SK-N-SH (cell line): ENCODE measurements at regions not wholly inside any gene's neighbourhood (a gene's known extent, or its start where the extent isn't known, plus 50 kb on each side); places are given as distances from the start of the nearest gene placed in this dataset.

ENCODE experiments used
- CHD2 ChIP-seq: fragments of 150-350 bp; IDR thresholded peaks from 2 replicates; pipeline ENCODE4 v1.6.1; 2018; ENCODE audit warnings: low read length; ENCODE audit not compliant: partially characterized antibody
- CTCF ChIP-seq: fragments of 200-600 bp; sonication (generic); IDR thresholded peaks from 2 replicates; pipeline ENCODE4 v1.6.1; 2017; ENCODE audit warnings: antibody characterized with exemption, mild to moderate bottlenecking, moderate library complexity
- EP300 ChIP-seq, 2 experiments: IDR thresholded peaks; 2 replicates each; pipeline versions ENCODE4 v1.4.0 to v1.6.1; 2012; ENCODE audit warnings: borderline replicate concordance in 1 of 2, low read depth in 1 of 2, low read length in 1 of 2
- GABPA ChIP-seq: IDR thresholded peaks from 2 replicates; pipeline ENCODE4 v1.4.0; 2012; ENCODE audit warnings: low read depth, mild to moderate bottlenecking
- MAX ChIP-seq: IDR thresholded peaks from 2 replicates; pipeline ENCODE4 v1.4.0; 2012; ENCODE audit warnings: low read depth
- NFIC ChIP-seq: IDR thresholded peaks from 2 replicates; pipeline ENCODE4 v1.4.0; 2012; ENCODE audit warnings: borderline replicate concordance
- POLR2AphosphoS5 ChIP-seq: IDR thresholded peaks from 2 replicates; pipeline ENCODE4 v1.6.1; 2012; ENCODE audit warnings: low read depth, low read length
- RAD21 ChIP-seq: IDR thresholded peaks from 2 replicates; pipeline ENCODE4 v1.6.1; 2012; ENCODE audit warnings: mild to moderate bottlenecking, low read length
- RCOR1 ChIP-seq: fragments of 150-350 bp; IDR thresholded peaks from 2 replicates; pipeline ENCODE4 v1.6.1; 2017; ENCODE audit warnings: antibody characterized with exemption, low read length
- REST ChIP-seq: IDR thresholded peaks from 2 replicates; pipeline ENCODE4 v1.6.1; 2012; ENCODE audit warnings: mild to moderate bottlenecking, low read depth, low read length, moderate library complexity
- TEAD4 ChIP-seq: IDR thresholded peaks from 2 replicates; pipeline ENCODE4 v1.4.0; 2012; ENCODE audit warnings: mild to moderate bottlenecking, borderline replicate concordance; ENCODE audit not compliant: insufficient read depth
- USF1 ChIP-seq: IDR thresholded peaks from 2 replicates; pipeline ENCODE4 v1.4.0; 2012; ENCODE audit warnings: low read depth, borderline replicate concordance
- USF2 ChIP-seq: fragments of 150-350 bp; IDR thresholded peaks from 2 replicates; pipeline ENCODE4 v1.6.1; 2017; ENCODE audit warnings: antibody characterized with exemption, low read length, low read depth, borderline replicate concordance
- ZBTB33 ChIP-seq: IDR thresholded peaks from 2 replicates; pipeline ENCODE4 v1.4.0; 2012; ENCODE audit warnings: low read depth, borderline replicate concordance

- TF ChIP-seq ZBTB33 (no peak), RCOR1 (no peak), MAX (no peak), CHD2 (no peak), CTCF (no peak), USF2 (no peak), POLR2AphosphoS5 (no peak), NFIC (no peak), RAD21 (no peak), GABPA (no peak), TEAD4 (no peak), EP300 (IDR thresholded peaks at IDR 0.05; ENCODE audit: borderline replicate concordance in 1 of 2, low read depth in 1 of 2, low read length in 1 of 2) (no peak), USF1 (no peak), REST (no peak)
Measured at GRCh38 chr4:125481334-125482045, 166.7 kb downstream of the FAT4 start.
